GM12878 (cell line): ENCODE measurements at regions not wholly inside any gene's neighbourhood (a gene's known extent, or its start where the extent isn't known, plus 50 kb on each side); places are given as distances from the start of the nearest gene placed in this dataset.

Experiments used
- EED ChIP-seq: sonication (generic); IDR thresholded peaks from 2 replicates; pipeline ENCODE4 v1.6.1; 2016; ENCODE audit warnings: antibody characterized with exemption, low read depth
- MYC ChIP-seq: IDR thresholded peaks from 2 replicates; pipeline ENCODE4 v1.6.1; 2011; ENCODE audit warnings: mild to moderate bottlenecking, low read length, moderate library complexity, inconsistent platforms; ENCODE audit not compliant: insufficient read depth, insufficient replicate concordance, insufficient read length, severe bottlenecking
- NFYA ChIP-seq: IDR thresholded peaks from 2 replicates; pipeline ENCODE4 v1.6.1; 2011; ENCODE audit warnings: low read depth, mild to moderate bottlenecking, low read length, improper control_type of control experiment, borderline replicate concordance
- NR2C2 ChIP-seq: IDR thresholded peaks from 2 replicates; pipeline ENCODE4 v1.6.1; 2011; ENCODE audit warnings: borderline replicate concordance, low read depth; ENCODE audit not compliant: control insufficient read depth, insufficient read length
- RAD21 ChIP-seq: IDR thresholded peaks from 2 replicates; pipeline ENCODE4 v1.6.1; 2011; ENCODE audit warnings: mild to moderate bottlenecking, low read depth, low read length, moderate library complexity; ENCODE audit not compliant: insufficient read depth
- SUPT20H ChIP-seq: IDR thresholded peaks from 2 replicates; pipeline ENCODE4 v1.6.1; 2011; ENCODE audit warnings: low read depth, mild to moderate bottlenecking, low read length, moderate library complexity, borderline replicate concordance; ENCODE audit not compliant: control insufficient read depth
- YY1 ChIP-seq: IDR thresholded peaks from 2 replicates; pipeline ENCODE4 v1.6.1; 2011; ENCODE audit warnings: low read depth, mild to moderate bottlenecking, low read length
- TF ChIP-seq, protein P1 (sequence below): IDR thresholded peaks from 2 replicates; pipeline ENCODE4 v1.6.1; 2011; ENCODE audit warnings: low read depth, low read length, improper control_type of control experiment, borderline replicate concordance
- TF ChIP-seq, protein P2 (sequence below): IDR thresholded peaks from 2 replicates; pipeline ENCODE4 v1.6.1; 2012; ENCODE audit warnings: low read depth, low read length, improper control_type of control experiment
- TF ChIP-seq, protein P3 (sequence below), 3 experiments: IDR thresholded peaks in 2 of 3; conservative IDR thresholded peaks in 1 of 3; 2 replicates each; pipeline ENCODE4 v1.5.1; 2011; ENCODE audit warnings: low read depth in 3 of 3, low read length in 3 of 3, mild to moderate bottlenecking in 3 of 3, control low read depth in 2 of 3, moderate library complexity in 2 of 3, inconsistent platforms in 1 of 3, mixed read lengths in 1 of 3; ENCODE audit not compliant: control insufficient read depth in 2 of 3, insufficient read depth in 1 of 3; ENCODE audit errors: extremely low read depth in 1 of 3

DNA sequence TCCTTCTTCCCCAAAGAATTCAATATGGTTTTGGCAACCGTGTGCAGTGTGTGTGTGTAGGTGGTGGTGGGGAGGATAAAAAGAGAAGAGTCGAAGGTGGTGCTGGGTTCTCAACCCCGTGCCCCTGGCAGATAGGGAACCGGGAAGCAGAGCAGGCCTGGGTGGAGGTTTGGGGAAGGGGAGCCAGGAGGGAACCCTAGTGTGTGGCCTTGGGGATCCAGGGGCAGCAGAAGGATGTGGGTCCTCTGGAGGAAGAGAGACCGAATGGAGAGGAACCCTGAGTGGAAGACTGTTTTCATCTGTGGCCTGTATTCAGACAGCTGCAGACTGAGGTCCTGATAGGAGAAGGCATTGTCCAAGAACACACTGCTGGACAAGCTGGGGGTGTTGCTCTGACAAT is 73.3 kb upstream of the B3GAT1 start:
- TF ChIP-seq MYC (no peak), EED (no peak), NR2C2 (no peak), SUPT20H (no peak), NFYA (no peak), RAD21 (no peak), YY1 (no peak)
- TF ChIP-seq, protein P1, sequence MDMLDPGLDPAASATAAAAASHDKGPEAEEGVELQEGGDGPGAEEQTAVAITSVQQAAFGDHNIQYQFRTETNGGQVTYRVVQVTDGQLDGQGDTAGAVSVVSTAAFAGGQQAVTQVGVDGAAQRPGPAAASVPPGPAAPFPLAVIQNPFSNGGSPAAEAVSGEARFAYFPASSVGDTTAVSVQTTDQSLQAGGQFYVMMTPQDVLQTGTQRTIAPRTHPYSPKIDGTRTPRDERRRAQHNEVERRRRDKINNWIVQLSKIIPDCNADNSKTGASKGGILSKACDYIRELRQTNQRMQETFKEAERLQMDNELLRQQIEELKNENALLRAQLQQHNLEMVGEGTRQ, result no peak
- TF ChIP-seq, protein P2, sequence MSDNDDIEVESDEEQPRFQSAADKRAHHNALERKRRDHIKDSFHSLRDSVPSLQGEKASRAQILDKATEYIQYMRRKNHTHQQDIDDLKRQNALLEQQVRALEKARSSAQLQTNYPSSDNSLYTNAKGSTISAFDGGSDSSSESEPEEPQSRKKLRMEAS, result no peak
- TF ChIP-seq, protein P3, sequence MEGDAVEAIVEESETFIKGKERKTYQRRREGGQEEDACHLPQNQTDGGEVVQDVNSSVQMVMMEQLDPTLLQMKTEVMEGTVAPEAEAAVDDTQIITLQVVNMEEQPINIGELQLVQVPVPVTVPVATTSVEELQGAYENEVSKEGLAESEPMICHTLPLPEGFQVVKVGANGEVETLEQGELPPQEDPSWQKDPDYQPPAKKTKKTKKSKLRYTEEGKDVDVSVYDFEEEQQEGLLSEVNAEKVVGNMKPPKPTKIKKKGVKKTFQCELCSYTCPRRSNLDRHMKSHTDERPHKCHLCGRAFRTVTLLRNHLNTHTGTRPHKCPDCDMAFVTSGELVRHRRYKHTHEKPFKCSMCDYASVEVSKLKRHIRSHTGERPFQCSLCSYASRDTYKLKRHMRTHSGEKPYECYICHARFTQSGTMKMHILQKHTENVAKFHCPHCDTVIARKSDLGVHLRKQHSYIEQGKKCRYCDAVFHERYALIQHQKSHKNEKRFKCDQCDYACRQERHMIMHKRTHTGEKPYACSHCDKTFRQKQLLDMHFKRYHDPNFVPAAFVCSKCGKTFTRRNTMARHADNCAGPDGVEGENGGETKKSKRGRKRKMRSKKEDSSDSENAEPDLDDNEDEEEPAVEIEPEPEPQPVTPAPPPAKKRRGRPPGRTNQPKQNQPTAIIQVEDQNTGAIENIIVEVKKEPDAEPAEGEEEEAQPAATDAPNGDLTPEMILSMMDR (IDR thresholded peaks at IDR 0.05 in 2 of 3, conservative IDR thresholded peaks at IDR 0.05 in 1 of 3; ENCODE audit: control insufficient read depth in 2 of 3, extremely low read depth in 1 of 3, insufficient read depth in 1 of 3, low read depth in 3 of 3, low read length in 3 of 3), result no peak
